ENCODE measurements at regions not wholly inside any gene's neighbourhood (a gene's known extent, or its start where the extent isn't known, plus 50 kb on each side); places are given as distances from the start of the nearest gene placed in this dataset.

DNA sequence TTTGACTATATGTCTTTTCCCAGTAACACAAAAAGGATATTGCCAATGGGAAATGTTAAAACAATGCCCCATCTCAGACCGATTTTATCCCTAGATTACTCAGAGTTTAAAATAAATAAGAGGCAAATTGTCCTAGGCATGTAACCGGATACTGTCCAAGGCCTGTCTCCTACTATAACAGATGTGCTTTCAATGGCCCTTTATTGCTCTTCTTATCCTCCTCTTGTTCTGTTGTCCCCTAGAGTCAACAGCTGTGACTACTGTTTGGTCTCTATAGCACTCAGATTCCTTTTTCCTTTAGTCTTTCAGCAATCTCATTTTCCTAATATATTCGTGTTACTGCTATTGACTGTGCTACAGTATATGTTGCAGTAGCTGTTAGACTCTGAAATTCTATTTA lies 66.8 kb upstream of the PLS3 start:
- DNase-seq: peak; percentile 0

DNA sequence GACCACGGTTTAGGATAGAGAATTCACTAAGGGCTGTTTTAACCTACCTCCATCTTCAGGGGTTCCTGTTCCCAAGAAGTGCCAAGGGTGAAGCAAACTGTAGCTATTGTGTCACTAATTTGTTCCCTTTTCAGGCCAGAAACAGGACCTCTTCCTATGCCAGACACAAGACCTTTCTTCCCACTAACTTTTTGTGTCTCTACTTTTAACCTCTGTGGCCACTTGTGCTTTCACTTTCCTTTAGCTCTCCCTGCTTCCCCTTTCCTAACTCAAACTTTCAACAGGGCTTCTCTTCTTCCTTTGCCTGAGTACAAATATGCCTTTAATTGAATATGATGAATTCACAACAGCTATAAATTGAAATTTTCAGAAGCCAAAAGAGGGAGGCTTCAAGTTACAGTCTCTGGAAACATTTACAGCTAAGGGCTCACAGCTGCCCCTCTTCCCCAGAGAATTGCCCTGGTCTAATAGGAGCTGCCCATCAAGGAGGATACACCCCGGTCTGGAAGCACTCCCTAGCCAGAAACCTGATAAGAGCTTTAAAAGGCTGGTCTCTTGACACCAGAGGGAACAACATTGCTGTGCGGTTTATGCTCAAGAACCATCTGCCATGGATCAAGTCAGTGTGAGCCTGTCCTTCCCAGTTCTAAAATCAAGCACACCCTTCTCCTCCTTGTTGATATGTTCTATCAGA lies 61.7 kb upstream of the PLS3 start:
- no peak for DNase-seq

DNA sequence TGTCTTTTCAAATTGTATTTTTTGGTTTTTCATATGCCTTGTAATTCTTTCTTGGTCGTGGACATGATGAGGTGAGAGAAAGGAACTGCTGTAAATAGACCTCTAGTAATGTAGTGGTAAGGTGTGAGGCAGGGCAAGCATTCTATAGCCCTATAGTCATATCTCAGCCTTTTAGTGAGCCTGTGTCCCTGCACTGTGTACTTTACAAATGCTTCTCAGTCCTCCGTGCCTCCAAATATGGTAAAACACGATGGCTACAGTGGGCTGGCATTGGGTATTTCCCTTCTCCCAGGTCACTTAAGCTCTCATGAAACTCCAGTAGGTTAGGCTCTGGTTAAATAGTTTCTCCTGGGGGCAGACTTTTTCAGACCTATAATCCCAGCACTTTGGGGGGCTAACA lies 57.9 kb upstream of the PLS3 start:
- no peak for DNase-seq

DNA sequence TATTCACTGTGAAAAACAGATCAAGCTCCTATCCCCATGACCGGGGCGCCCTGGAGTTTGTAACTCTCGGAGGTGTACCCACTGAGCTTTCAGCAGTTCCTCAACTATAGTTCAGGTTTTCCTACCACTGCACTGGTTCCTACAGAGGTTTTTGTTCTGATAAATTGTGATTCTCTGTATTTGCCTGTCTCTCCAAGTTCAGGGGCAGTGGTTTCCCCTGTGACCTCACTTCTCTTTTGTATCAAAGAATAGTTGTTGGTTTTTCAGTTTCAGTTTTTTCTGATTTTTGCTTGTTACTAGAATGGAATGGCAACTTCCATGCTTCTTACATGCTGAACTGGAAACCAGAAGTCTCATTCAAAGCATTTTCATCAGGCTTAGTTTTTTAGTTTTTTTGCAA lies 56.8 kb upstream of the PLS3 start:
- DNase-seq: no peak
